Skeletal muscle satellite cell (primary cell): ENCODE measurements at regions not wholly inside any gene's neighbourhood (a gene's known extent, or its start where the extent isn't known, plus 50 kb on each side); places are given as distances from the start of the nearest gene placed in this dataset.

ENCODE experiments used
- H3K27me3 ChIP-seq: 2 replicates; pipeline ENCODE4 v1.7.0; 2013; ENCODE audit warnings: low read length; ENCODE audit not compliant: control insufficient read depth, insufficient read depth
- H3K36me3 ChIP-seq: 2 replicates; pipeline ENCODE4 v1.7.0; 2013; ENCODE audit warnings: mild to moderate bottlenecking, control low read depth, low read length; ENCODE audit not compliant: insufficient read depth
- H3K4me1 ChIP-seq: 2 replicates; pipeline ENCODE4 v1.7.0; 2013; ENCODE audit warnings: low read length; ENCODE audit not compliant: control insufficient read depth, insufficient read depth
- H3K4me2 ChIP-seq: 2 replicates; pipeline ENCODE4 v1.7.0; 2013; ENCODE audit warnings: mild to moderate bottlenecking, low read length
- H3K4me3 ChIP-seq: 2 replicates; pipeline ENCODE4 v1.7.0; 2013; ENCODE audit warnings: low read length
- H3K9ac ChIP-seq: 2 replicates; pipeline ENCODE4 v1.7.0; 2013; ENCODE audit warnings: mild to moderate bottlenecking, low read depth, low read length, moderate library complexity
- H3K9me3 ChIP-seq: replicated peaks from 2 replicates; pipeline ENCODE4 v1.7.0; 2013; ENCODE audit warnings: mild to moderate bottlenecking, control low read depth, low read length

GRCh38 chr4:18401425-18401824 is 379.9 kb upstream of the LCORL start:
- Histone ChIP-seq H3K9me3 (peaks cover 3% of the 10 kb centered on the region), H3K4me1 (no peaks in the 10 kb centered on the region), H3K27me3 (no peaks in the 10 kb centered on the region), H3K4me3 (no peak overlapping the region), H3K36me3 (no peaks in the 10 kb centered on the region), H3K4me2 (no peak overlapping the region), H3K9ac (no peak overlapping the region)

GRCh38 chr4:18398661-18399060 is 377.1 kb upstream of the LCORL start:
- Histone ChIP-seq H3K9me3 (peaks cover 3% of the 10 kb centered on the region), H3K4me1 (no peaks in the 10 kb centered on the region), H3K27me3 (no peaks in the 10 kb centered on the region), H3K9ac (no peak overlapping the region), H3K36me3 (no peaks in the 10 kb centered on the region), H3K4me3 (no peak overlapping the region), H3K4me2 (no peak overlapping the region)

- no peak overlapping the region for H3K4me2 ChIP-seq
- H3K9me3 ChIP-seq, result peaks cover 3% of the 10 kb centered on the region
- H3K4me1 ChIP-seq, result no peaks in the 10 kb centered on the region
- no peak overlapping the region for H3K9ac ChIP-seq
- no peaks in the 10 kb centered on the region for H3K27me3 ChIP-seq
- no peaks in the 10 kb centered on the region for H3K36me3 ChIP-seq
- no peak overlapping the region for H3K4me3 ChIP-seq
Observed at GRCh38 chr4:18397681-18398390, 376.3 kb upstream of the LCORL start.

GRCh38 chr4:18394656-18395055 is 373.1 kb upstream of the LCORL start:
- no peak overlapping the region for H3K4me2 ChIP-seq
- no peak overlapping the region for H3K9ac ChIP-seq
- H3K36me3 ChIP-seq, result no peaks in the 10 kb centered on the region
- H3K9me3 ChIP-seq, result peaks cover 6% of the 10 kb centered on the region
- H3K4me1 ChIP-seq, result no peaks in the 10 kb centered on the region
- H3K27me3 ChIP-seq, result no peaks in the 10 kb centered on the region
- no peak overlapping the region for H3K4me3 ChIP-seq

- H3K36me3 ChIP-seq, result no peaks in the 10 kb centered on the region
- no peak overlapping the region for H3K9ac ChIP-seq
- H3K4me2 ChIP-seq, result no peak overlapping the region
- H3K4me3 ChIP-seq, result no peak overlapping the region
- H3K9me3 ChIP-seq, result peaks cover 3% of the 10 kb centered on the region
- H3K27me3 ChIP-seq, result no peaks in the 10 kb centered on the region
- no peaks in the 10 kb centered on the region for H3K4me1 ChIP-seq
Observed at GRCh38 chr4:18391354-18391728, 369.8 kb upstream of the LCORL start.

GRCh38 chr4:18390655-18391353 is 369.2 kb upstream of the LCORL start:
- no peaks in the 10 kb centered on the region for H3K4me1 ChIP-seq
- H3K9ac ChIP-seq, result no peak overlapping the region
- H3K4me2 ChIP-seq, result no peak overlapping the region
- H3K27me3 ChIP-seq, result no peaks in the 10 kb centered on the region
- no peaks in the 10 kb centered on the region for H3K36me3 ChIP-seq
- H3K9me3 ChIP-seq, result peaks cover 3% of the 10 kb centered on the region
- no peak overlapping the region for H3K4me3 ChIP-seq

GRCh38 chr4:18389115-18389514 is 367.6 kb upstream of the LCORL start:
- no peaks in the 10 kb centered on the region for H3K36me3 ChIP-seq
- H3K4me2 ChIP-seq, result no peak overlapping the region
- H3K27me3 ChIP-seq, result no peaks in the 10 kb centered on the region
- no peak overlapping the region for H3K4me3 ChIP-seq
- H3K4me1 ChIP-seq, result no peaks in the 10 kb centered on the region
- H3K9ac ChIP-seq, result no peak overlapping the region
- H3K9me3 ChIP-seq, result peaks cover 3% of the 10 kb centered on the region

- no peaks in the 10 kb centered on the region for H3K27me3 ChIP-seq
- peaks cover 3% of the 10 kb centered on the region for H3K9me3 ChIP-seq
- no peak overlapping the region for H3K9ac ChIP-seq
- H3K4me1 ChIP-seq, result no peaks in the 10 kb centered on the region
- no peak overlapping the region for H3K4me2 ChIP-seq
- H3K4me3 ChIP-seq, result no peak overlapping the region
- H3K36me3 ChIP-seq, result no peaks in the 10 kb centered on the region
Observed at GRCh38 chr4:18388039-18388438, 366.5 kb upstream of the LCORL start.

GRCh38 chr4:18381186-18381585 is 359.6 kb upstream of the LCORL start:
- Histone ChIP-seq H3K27me3 (no peaks in the 10 kb centered on the region), H3K9ac (no peak overlapping the region), H3K36me3 (no peaks in the 10 kb centered on the region), H3K4me3 (no peak overlapping the region), H3K4me2 (no peak overlapping the region), H3K9me3 (no peaks in the 10 kb centered on the region), H3K4me1 (no peaks in the 10 kb centered on the region)

- H3K27me3 ChIP-seq, result no peaks in the 10 kb centered on the region
- H3K4me3 ChIP-seq, result no peak overlapping the region
Observed at GRCh38 chr4:18369561-18369960, 348.0 kb upstream of the LCORL start.

GRCh38 chr4:18366892-18367291 is 345.3 kb upstream of the LCORL start:
- no peaks in the 10 kb centered on the region for H3K36me3 ChIP-seq
- H3K27me3 ChIP-seq, result no peaks in the 10 kb centered on the region
- H3K9me3 ChIP-seq, result no peaks in the 10 kb centered on the region
- H3K4me3 ChIP-seq, result no peak overlapping the region
- H3K9ac ChIP-seq, result no peak overlapping the region
- no peaks in the 10 kb centered on the region for H3K4me1 ChIP-seq
- H3K4me2 ChIP-seq, result no peak overlapping the region

More at GRCh38 chr4:18369561-18369960, 348.0 kb upstream of the LCORL start:
- no peak overlapping the region for H3K4me2 ChIP-seq
- H3K4me1 ChIP-seq, result no peaks in the 10 kb centered on the region
- H3K9me3 ChIP-seq, result no peaks in the 10 kb centered on the region
- no peaks in the 10 kb centered on the region for H3K36me3 ChIP-seq
- H3K9ac ChIP-seq, result no peak overlapping the region

GRCh38 chr4:18366136-18366535 is 344.6 kb upstream of the LCORL start:
- no peak overlapping the region for H3K4me3 ChIP-seq
- no peak overlapping the region for H3K9ac ChIP-seq
- no peak overlapping the region for H3K4me2 ChIP-seq
- H3K4me1 ChIP-seq, result no peaks in the 10 kb centered on the region
- no peaks in the 10 kb centered on the region for H3K36me3 ChIP-seq
- H3K27me3 ChIP-seq, result no peaks in the 10 kb centered on the region
- no peaks in the 10 kb centered on the region for H3K9me3 ChIP-seq
